Erythroblast (primary cell): ENCODE measurements at regions not wholly inside any gene's neighbourhood (a gene's known extent, or its start where the extent isn't known, plus 50 kb on each side); places are given as distances from the start of the nearest gene placed in this dataset.

Experiments used
- GATA1 ChIP-seq: IDR thresholded peaks from 2 replicates; pipeline ENCODE4 v1.6.1; 2011; ENCODE audit warnings: low read depth, mild to moderate bottlenecking, control low read depth, low read length, moderate library complexity
- POLR2A ChIP-seq: IDR thresholded peaks from 2 replicates; pipeline ENCODE4 v1.6.1; 2011; ENCODE audit warnings: mild to moderate bottlenecking, low read length

- TF ChIP-seq POLR2A (no peak), GATA1 (no peak)
Observed at GRCh38 chr4:43360296-43360695, 467.8 kb downstream of the GRXCR1 start.
